Inferior parietal cortex (tissue), 1 donor: ENCODE measurements at regions not wholly inside any gene's neighbourhood (a gene's known extent, or its start where the extent isn't known, plus 50 kb on each side); places are given as distances from the start of the nearest gene placed in this dataset.

Experiments
- DNase-seq: peaks from one replicate; pipeline ENCODE4 v3.0.0-alpha.2; 2016; ENCODE audit errors: extremely low spot score

DNA sequence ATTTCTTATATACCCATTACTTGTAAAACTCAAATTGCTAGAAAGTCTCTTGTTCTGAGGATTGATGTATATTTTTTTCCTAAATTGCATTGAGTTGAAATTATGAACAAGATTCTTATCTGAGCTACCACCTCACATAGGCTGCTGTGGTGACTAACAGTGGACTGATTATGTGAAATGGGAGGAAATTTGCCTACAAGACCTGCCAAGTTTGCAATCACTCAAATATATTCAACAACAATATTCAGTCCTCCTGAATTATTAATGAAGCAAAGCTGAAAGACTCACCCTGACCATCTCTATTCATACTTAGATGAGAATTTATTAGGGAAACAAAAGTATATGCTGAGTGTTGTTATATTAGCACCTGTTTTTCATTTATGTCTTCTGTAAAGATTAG is 412.6 kb upstream of the SEMA6D start:
- no peak for DNase-seq

- no peak for DNase-seq
Observed at GRCh38 chr15:47312161-47312560, 405.1 kb upstream of the SEMA6D start.

GRCh38 chr15:47326410-47327333 is 390.6 kb upstream of the SEMA6D start:
- DNase-seq, result no peak

- no peak for DNase-seq
Observed at GRCh38 chr15:47331829-47332393, 385.4 kb upstream of the SEMA6D start.

- DNase-seq, result no peak
Observed at GRCh38 chr15:47332481-47332880, 384.8 kb upstream of the SEMA6D start.

GRCh38 chr15:47333734-47334133 is 383.6 kb upstream of the SEMA6D start:
- no peak for DNase-seq

- DNase-seq, result no peak
Observed at GRCh38 chr15:47334805-47335535, 382.3 kb upstream of the SEMA6D start.

- no peak for DNase-seq
Observed at GRCh38 chr15:47337106-47337505, 380.2 kb upstream of the SEMA6D start.

GRCh38 chr15:47337836-47338235 is 379.5 kb upstream of the SEMA6D start:
- no peak for DNase-seq

DNA sequence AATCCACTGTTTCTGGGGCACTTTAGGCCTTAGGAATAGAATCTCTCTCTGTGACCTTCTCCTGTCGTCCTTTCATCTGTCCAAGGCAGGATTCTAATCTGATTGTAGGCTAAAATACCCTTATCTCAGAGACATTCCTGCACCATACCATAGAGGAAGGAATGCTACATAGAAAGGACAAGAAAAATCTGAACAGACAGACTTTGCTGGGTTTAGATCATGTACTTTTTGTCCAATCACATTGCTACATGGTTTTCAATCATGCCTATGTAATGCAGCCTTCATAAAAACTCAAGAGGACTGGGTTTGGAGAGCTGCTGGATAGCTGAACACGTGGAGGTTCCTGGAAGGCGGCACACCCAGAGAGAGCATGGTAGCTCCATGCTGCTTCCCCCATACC is 378.5 kb upstream of the SEMA6D start:
- DNase-seq, result no peak

DNA sequence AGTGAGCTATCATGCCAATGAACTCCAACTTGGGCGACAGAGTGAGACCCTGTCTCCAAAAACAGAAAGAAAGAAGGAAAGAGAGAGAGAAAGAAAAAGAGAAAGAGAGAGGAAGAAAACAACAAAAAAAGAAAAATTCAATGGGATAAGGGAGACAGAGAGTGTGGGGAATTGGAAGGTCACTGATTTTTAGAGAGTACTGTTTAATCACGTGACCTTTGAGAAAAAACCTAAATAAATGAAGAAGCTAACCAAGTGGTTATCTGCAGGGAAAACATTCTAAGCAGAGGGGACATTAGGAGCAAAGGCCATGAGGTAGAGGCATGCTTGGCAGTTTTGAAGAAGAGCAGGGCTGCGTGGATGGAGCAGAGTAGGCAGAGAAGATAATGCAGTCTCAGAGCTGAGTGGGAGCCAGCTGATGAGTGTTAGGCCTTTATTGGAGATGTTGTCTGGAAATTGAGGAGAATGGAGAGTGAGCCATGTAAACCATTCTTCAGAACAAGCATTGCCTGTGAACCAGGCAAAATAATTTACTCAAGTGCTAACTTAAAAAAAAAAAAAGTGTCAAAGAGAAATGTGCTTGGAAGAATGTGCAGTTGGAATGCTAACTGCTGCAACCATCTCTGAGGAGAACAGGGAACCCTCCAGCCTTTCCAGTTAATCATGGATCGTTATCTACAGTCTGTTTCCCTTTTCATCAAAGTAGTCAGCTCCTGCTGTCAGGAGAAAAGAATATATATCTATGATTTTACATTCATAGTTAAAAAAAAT is 377.3 kb upstream of the SEMA6D start:
- DNase-seq, result no peak

GRCh38 chr15:47340571-47340920 is 376.8 kb upstream of the SEMA6D start:
- no peak for DNase-seq

DNA sequence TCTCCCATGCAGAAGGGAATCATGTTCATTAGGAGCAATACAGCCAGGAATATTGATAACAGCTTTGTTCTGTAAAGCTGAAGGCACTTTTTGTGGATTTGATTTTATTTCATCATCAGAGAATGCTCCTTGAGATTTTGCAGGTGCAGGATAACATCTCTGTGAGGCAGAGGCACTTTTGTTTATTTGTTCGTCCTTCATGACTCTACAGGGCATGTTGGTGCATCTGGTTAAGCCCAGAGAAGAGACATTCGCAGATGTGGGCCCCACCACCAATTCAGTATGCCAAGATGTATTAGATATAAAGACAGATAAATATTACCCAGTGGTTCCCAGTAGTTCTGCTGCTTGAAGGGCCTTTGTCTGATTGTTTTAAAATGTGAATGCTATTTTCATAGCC is 368.1 kb upstream of the SEMA6D start:
- no peak for DNase-seq

GRCh38 chr15:47351501-47351900 is 365.8 kb upstream of the SEMA6D start:
- DNase-seq, result no peak

DNA sequence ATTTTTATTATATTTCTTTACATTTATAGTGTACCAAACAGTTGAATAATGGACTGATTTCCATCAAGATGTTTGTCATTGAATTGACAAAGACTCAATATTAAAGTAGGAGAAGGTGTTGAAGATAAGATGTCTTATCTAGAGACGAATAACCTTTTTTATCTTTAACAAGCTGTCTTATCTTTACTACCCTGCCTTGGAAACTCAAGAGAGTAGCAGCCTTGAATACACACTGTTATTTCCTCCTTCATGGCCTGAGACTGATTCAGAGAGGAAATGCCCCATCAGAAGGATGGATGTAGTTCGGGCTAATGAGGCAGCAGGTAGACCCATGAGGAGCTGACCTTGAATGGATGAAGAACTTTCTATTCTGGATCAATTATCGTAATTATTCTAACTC is 365.1 kb upstream of the SEMA6D start:
- DNase-seq, result no peak

DNA sequence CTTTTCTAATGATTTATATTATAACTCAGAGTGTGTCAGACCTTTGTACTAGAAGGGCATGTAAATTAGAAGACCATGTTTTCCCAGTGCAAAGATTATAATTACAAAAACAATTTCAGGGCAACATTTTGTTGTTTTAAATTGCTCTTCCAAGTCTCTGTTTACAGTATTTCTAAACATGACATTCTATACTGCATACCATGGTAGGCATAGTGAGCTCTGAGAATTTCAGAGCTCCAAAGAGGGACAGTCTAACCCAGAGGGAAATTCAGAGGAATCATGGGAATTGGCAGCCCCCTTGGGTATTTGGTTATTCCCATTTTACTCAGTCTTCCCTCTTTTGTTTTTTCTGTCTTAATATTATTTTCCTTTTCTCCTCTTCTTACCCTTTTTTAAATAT is 361.5 kb upstream of the SEMA6D start:
- DNase-seq, result no peak

GRCh38 chr15:47356297-47356696 is 361.0 kb upstream of the SEMA6D start:
- no peak for DNase-seq

GRCh38 chr15:47358876-47359275 is 358.4 kb upstream of the SEMA6D start:
- no peak for DNase-seq

DNA sequence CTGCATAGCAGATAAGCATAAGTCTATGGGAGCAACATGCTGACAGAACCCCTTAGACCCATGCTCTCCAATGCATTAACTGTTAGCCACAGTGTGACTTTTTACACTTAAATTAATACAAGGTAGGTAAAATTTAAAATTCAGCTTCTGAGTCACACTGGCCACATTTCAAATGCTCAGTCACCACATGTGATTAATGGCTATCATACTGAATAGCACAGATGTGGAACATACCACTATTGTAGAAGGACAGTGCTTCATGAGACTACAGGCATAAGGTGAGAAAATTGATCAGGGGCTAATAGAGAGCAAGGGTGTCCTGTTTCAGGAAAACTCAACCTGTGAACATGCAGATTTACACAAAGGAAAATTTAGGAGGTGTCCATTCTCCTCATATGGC is 357.0 kb upstream of the SEMA6D start:
- DNase-seq, result no peak

DNA sequence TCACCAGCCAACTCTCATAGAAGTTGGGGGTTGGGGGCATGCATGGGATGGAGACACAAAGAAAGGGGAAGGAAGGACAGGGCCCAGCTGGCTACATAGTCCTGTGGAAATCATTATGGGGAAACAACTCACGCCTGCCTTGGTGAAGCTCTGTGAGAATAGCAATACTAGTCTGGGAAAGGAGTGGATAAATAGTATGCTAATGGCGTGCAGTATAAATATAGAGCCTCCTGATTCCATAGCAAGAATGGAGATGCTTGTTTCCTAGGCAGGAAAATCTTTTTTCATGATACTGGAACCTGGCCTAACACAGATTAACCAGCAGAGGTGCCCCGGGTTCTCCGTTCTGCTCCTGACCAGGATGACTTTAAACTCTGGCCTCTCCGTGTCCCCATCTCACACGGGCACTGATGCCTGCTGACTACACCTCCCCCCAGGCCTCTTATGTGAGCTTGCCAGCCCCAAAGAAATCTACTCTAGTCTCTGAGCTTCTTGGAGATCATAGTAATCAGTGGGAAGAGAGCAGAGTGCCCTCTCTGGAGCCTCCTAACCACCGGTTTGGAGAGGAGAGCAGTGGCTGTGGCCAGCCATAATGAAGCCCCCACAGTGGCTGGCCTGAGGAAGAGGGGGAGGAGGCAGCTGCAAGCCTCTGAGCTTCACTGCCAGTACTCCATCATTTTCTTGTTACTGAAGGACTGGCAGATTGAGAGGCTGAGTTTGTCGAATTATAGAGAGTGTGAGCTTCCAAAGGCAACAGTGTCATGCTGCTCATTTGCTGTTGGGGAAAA is 355.0 kb upstream of the SEMA6D start:
- DNase-seq, result no peak

DNA sequence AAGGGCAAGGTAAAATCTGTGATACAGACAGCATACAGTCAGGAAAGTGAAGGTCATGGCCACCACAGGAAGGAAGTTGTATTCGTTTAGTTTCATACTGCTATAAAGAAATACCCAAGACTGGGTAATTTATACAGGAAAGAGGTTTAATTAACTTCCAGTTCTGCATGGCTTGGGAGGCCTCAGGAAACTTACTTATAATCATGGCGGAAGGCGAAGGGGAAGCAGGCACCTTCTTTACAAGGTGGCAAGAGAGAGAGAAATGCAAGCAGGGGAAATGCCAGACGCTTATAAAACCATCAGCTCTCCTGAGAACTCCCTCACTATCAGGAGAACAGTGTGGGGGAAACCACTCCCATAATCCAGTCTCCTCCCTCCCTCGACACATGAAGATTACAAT is 353.7 kb upstream of the SEMA6D start:
- DNase-seq, result no peak
